Kidney (tissue), 13 donors: ENCODE measurements at regions not wholly inside any gene's neighbourhood (a gene's known extent, or its start where the extent isn't known, plus 50 kb on each side); places are given as distances from the start of the nearest gene placed in this dataset.

ENCODE experiments used
- DNase-seq, 5 donors: peaks; one replicate each; pipeline ENCODE4 v3.0.0-alpha.2; 2013 to 2020
- FAIRE-seq: peaks from 2 replicates; lab custom pipeline; 2012; peaks lifted over from hg19 to GRCh38; lab: Jason Lieb, UNC
- H3K27ac ChIP-seq, 2 donors: one replicate each; pipeline ENCODE4 v1.7.0; 2013; ENCODE audit warnings: low read depth in 2 of 2, low read length in 2 of 2, inconsistent platforms in 1 of 2
- H3K27me3 ChIP-seq: one replicate; pipeline ENCODE4 v1.7.1; 2013; ENCODE audit warnings: low read length, inconsistent platforms; ENCODE audit not compliant: control insufficient read depth, insufficient read depth
- H3K36me3 ChIP-seq, 3 donors: one replicate each; pipeline versions ENCODE4 v1.7.0 to v1.7.1; 2013; ENCODE audit warnings: low read length in 3 of 3, control low read depth in 1 of 3, inconsistent platforms in 1 of 3; ENCODE audit not compliant: insufficient read depth in 3 of 3, control insufficient read depth in 2 of 3
- H3K4me1 ChIP-seq, 3 donors: one replicate each; pipeline versions ENCODE4 v1.7.0 to v1.7.1; 2013; ENCODE audit warnings: low read length in 3 of 3, inconsistent platforms in 1 of 3, low read depth in 1 of 3; ENCODE audit not compliant: control insufficient read depth in 2 of 3, insufficient read depth in 2 of 3
- H3K4me3 ChIP-seq, 3 donors: one replicate each; pipeline versions ENCODE4 v1.7.0 to v1.8.1; 2013; ENCODE audit warnings: low read length in 3 of 3, control low read depth in 1 of 3, inconsistent platforms in 1 of 3
- H3K9ac ChIP-seq, 3 donors: one replicate each; pipeline versions ENCODE4 v1.7.0 to v1.7.1; 2013; ENCODE audit warnings: low read length in 3 of 3, control low read depth in 1 of 3, inconsistent platforms in 1 of 3
- H3K9me3 ChIP-seq, 3 donors: one replicate each; pipeline versions ENCODE4 v1.7.0 to v1.7.1; 2013; ENCODE audit warnings: low read length in 3 of 3, control low read depth in 1 of 3, inconsistent platforms in 1 of 3; ENCODE audit not compliant: control insufficient read depth in 2 of 3, insufficient read depth in 1 of 3
- intact Hi-C: fragments of 100-400 bp; cut with DNase I; formaldehyde crosslinking; loops from one replicate; pipeline ENCODE4 v1.11.1; 2022
- TF ChIP-seq, protein P1 (sequence below): IDR thresholded peaks from 3 replicates; pipeline ENCODE4 v1.5.1; 2012; ENCODE audit warnings: mild to moderate bottlenecking, moderate library complexity, borderline replicate concordance; ENCODE audit not compliant: insufficient read depth; ENCODE audit errors: extremely low read depth
- donor health status: control.
- donor health status: control.
- donor health status: control.
- donor health status: control.
- donor health status: control.
- donor health status: DM: yes; HTN: yes; CAD: no.
- donor health status: Normal renal cell carcinoma (clear cell type).

DNA sequence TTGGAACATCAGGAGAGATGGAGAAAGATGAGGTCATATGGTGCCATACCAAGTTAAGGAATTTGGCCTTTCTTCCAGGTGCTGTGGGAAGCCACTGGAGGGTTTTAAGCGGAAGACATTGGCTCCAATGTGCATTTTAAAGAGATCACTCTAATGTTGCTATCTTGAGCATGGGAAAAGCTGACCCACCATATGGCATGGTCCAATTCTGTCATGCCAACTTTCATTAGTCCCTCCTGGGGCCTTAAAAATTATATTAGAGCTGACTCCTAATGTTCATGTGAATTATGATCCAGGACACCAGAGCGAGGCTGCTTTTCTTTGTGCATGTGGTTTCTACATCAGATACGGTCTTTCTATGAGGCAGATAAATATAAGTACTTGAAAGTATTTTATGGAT is 335.0 kb upstream of the TSHZ2 start:
- DNase-seq (no peak), FAIRE-seq (no peak)
- H3K27ac ChIP-seq = no peak overlapping the region
- H3K36me3 ChIP-seq = no peaks in the 10 kb centered on the region
- intact Hi-C loops = no loop called here
- H3K9me3 ChIP-seq = no peaks in the 10 kb centered on the region
- no peaks in the 10 kb centered on the region for H3K27me3 ChIP-seq
- H3K4me1 ChIP-seq = no peaks in the 10 kb centered on the region
- no peak overlapping the region for H3K9ac ChIP-seq
- no peak overlapping the region for H3K4me3 ChIP-seq
- TF ChIP-seq, protein P1, sequence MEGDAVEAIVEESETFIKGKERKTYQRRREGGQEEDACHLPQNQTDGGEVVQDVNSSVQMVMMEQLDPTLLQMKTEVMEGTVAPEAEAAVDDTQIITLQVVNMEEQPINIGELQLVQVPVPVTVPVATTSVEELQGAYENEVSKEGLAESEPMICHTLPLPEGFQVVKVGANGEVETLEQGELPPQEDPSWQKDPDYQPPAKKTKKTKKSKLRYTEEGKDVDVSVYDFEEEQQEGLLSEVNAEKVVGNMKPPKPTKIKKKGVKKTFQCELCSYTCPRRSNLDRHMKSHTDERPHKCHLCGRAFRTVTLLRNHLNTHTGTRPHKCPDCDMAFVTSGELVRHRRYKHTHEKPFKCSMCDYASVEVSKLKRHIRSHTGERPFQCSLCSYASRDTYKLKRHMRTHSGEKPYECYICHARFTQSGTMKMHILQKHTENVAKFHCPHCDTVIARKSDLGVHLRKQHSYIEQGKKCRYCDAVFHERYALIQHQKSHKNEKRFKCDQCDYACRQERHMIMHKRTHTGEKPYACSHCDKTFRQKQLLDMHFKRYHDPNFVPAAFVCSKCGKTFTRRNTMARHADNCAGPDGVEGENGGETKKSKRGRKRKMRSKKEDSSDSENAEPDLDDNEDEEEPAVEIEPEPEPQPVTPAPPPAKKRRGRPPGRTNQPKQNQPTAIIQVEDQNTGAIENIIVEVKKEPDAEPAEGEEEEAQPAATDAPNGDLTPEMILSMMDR = no peak

DNA sequence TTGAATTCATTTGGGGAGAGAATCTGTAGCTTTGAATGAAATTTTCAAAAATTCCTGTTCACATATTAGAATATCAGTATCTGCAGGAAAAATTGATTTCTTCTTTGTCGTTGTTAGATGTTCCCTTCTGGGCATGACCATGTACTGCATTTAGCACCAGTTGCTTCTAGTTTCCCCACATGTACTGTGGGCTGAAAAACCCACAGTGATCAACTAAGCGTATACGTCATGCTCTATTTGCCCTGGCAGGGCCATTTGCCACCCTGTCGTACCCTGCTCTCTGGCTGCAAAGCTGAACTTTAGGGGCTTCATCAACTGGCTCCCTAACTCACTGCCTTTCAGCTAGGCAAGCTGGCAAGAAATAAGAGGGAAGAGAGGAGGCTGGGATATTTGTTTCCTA is 340.7 kb upstream of the TSHZ2 start:
- Histone ChIP-seq H3K9me3 (peaks cover 0 to 5% (median 2%) of the 10 kb centered on the region in 3 donors), H3K27ac (no peak overlapping the region), H3K27me3 (no peaks in the 10 kb centered on the region), H3K4me1 (no peaks in the 10 kb centered on the region), H3K9ac (no peak overlapping the region), H3K36me3 (no peaks in the 10 kb centered on the region), H3K4me3 (no peak overlapping the region)
- no peak for DNase-seq
- TF ChIP-seq, protein P1 = no peak
- intact Hi-C loops = no loop called here
- no peak for FAIRE-seq

DNA sequence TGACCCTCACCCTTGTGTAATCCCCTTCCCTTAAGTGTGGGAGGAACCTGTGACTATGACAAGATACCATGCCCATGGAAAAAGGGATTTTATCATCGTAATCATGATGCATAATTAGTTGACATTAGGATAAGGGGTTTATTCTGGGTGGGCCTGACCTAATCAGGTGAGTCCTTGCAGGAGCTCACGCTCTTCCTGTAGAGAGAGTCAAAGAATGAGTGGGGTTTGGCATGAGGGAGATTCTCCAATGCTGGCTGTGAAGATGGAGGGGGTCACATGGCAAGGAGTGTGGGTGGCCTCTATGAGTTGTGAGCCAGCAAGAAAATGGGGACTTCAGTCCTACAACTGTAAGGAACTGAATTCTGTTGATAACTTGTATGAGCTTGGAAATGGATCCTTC is 342.0 kb upstream of the TSHZ2 start:
- DNase-seq (no peak), FAIRE-seq (no peak)
- Histone ChIP-seq H3K9ac (no peak overlapping the region), H3K4me1 (no peaks in the 10 kb centered on the region), H3K9me3 (peaks cover 0 to 5% (median 2%) of the 10 kb centered on the region in 3 donors), H3K4me3 (no peak overlapping the region), H3K36me3 (no peaks in the 10 kb centered on the region), H3K27me3 (no peaks in the 10 kb centered on the region), H3K27ac (no peak overlapping the region)
- intact Hi-C loops = no loop called here
- TF ChIP-seq, protein P1 = no peak

DNA sequence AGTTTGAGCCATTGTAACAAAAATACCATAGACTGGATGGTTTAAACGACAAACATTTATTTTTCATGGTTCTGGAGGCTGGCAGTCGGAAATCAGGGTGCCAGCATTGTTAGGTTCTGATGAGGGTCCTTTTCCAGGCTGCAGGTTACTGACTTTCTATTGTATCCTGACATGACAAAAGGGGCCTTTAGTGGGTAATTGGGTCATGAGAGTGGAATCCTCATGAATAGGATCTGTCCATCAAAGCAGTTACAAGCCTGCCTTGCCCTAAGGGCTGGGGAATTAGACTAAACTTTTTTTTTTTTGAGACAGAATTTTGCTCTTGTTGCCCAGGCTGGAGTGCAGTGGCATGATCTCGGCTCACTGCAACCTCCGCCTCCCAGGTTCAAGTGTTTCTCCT is 347.9 kb upstream of the TSHZ2 start:
- H3K9me3 ChIP-seq = no peaks in the 10 kb centered on the region
- no peak overlapping the region for H3K4me3 ChIP-seq
- no peaks in the 10 kb centered on the region for H3K36me3 ChIP-seq
- H3K27me3 ChIP-seq = no peaks in the 10 kb centered on the region
- H3K4me1 ChIP-seq = no peaks in the 10 kb centered on the region
- intact Hi-C loops = no loop called here
- TF ChIP-seq, protein P1 = no peak
- FAIRE-seq (no peak), DNase-seq (no peak)
- H3K27ac ChIP-seq = no peak overlapping the region
- H3K9ac ChIP-seq = no peak overlapping the region
